SK-N-SH (cell line): ENCODE measurements at regions not wholly inside any gene's neighbourhood (a gene's known extent, or its start where the extent isn't known, plus 50 kb on each side); places are given as distances from the start of the nearest gene placed in this dataset.

ENCODE experiments used
- EP300 ChIP-seq, 2 experiments: IDR thresholded peaks; 2 replicates each; pipeline versions ENCODE4 v1.4.0 to v1.6.1; 2012; ENCODE audit warnings: borderline replicate concordance in 1 of 2, low read depth in 1 of 2, low read length in 1 of 2
- NRF1 ChIP-seq: IDR thresholded peaks from 2 replicates; pipeline ENCODE4 v1.6.1; 2012; ENCODE audit warnings: low read depth, mild to moderate bottlenecking, low read length
- POLR2AphosphoS5 ChIP-seq: IDR thresholded peaks from 2 replicates; pipeline ENCODE4 v1.6.1; 2012; ENCODE audit warnings: low read depth, low read length
- SIN3A ChIP-seq: IDR thresholded peaks from 2 replicates; pipeline ENCODE4 v1.6.1; 2012; ENCODE audit warnings: low read depth, mild to moderate bottlenecking, low read length, moderate library complexity, borderline replicate concordance
- TCF12 ChIP-seq: IDR thresholded peaks from 2 replicates; pipeline ENCODE4 v1.4.0; 2012
- TEAD4 ChIP-seq: IDR thresholded peaks from 2 replicates; pipeline ENCODE4 v1.4.0; 2012; ENCODE audit warnings: mild to moderate bottlenecking, borderline replicate concordance; ENCODE audit not compliant: insufficient read depth
- USF1 ChIP-seq: IDR thresholded peaks from 2 replicates; pipeline ENCODE4 v1.4.0; 2012; ENCODE audit warnings: low read depth, borderline replicate concordance
- USF2 ChIP-seq: fragments of 150-350 bp; IDR thresholded peaks from 2 replicates; pipeline ENCODE4 v1.6.1; 2017; ENCODE audit warnings: antibody characterized with exemption, low read length, low read depth, borderline replicate concordance
- TF ChIP-seq, protein P1 (sequence below): IDR thresholded peaks from 2 replicates; pipeline ENCODE4 v1.6.1; 2012; ENCODE audit warnings: mild to moderate bottlenecking, low read depth, low read length, moderate library complexity
- TF ChIP-seq, protein P2 (sequence below): fragments of 200-600 bp; sonication (generic); IDR thresholded peaks from 2 replicates; pipeline ENCODE4 v1.6.1; 2017; ENCODE audit warnings: antibody characterized with exemption, mild to moderate bottlenecking, moderate library complexity
- TF ChIP-seq, protein P3 (sequence below): IDR thresholded peaks from 2 replicates; pipeline ENCODE4 v1.4.0; 2012; ENCODE audit warnings: low read depth

DNA sequence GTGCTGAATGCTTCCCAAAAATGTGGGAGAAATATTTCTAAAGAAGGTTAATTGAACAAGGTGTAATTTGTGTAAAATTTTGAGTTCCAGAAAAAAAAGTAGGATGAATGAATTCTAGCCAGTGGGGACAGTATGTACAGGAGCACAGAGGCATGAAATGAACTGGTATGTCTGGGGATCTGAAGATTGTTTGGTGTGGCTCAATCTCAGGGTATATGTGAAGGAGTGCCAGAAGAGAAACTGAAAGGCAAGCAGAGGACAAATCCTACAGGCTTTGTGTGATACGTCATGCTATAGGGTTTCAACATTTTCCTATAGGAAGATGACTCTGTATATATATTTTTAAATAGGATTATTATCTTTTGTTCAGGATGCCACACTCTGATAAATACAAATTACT is 126.9 kb downstream of the FAM181B start:
- TF ChIP-seq SIN3A (no peak), TCF12 (no peak), USF1 (no peak), USF2 (no peak), POLR2AphosphoS5 (no peak), EP300 (IDR thresholded peaks at IDR 0.05; ENCODE audit: borderline replicate concordance in 1 of 2, low read depth in 1 of 2, low read length in 1 of 2) (no peak), TEAD4 (no peak), NRF1 (no peak)
- TF ChIP-seq, protein P1, sequence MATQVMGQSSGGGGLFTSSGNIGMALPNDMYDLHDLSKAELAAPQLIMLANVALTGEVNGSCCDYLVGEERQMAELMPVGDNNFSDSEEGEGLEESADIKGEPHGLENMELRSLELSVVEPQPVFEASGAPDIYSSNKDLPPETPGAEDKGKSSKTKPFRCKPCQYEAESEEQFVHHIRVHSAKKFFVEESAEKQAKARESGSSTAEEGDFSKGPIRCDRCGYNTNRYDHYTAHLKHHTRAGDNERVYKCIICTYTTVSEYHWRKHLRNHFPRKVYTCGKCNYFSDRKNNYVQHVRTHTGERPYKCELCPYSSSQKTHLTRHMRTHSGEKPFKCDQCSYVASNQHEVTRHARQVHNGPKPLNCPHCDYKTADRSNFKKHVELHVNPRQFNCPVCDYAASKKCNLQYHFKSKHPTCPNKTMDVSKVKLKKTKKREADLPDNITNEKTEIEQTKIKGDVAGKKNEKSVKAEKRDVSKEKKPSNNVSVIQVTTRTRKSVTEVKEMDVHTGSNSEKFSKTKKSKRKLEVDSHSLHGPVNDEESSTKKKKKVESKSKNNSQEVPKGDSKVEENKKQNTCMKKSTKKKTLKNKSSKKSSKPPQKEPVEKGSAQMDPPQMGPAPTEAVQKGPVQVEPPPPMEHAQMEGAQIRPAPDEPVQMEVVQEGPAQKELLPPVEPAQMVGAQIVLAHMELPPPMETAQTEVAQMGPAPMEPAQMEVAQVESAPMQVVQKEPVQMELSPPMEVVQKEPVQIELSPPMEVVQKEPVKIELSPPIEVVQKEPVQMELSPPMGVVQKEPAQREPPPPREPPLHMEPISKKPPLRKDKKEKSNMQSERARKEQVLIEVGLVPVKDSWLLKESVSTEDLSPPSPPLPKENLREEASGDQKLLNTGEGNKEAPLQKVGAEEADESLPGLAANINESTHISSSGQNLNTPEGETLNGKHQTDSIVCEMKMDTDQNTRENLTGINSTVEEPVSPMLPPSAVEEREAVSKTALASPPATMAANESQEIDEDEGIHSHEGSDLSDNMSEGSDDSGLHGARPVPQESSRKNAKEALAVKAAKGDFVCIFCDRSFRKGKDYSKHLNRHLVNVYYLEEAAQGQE, result no peak
- TF ChIP-seq, protein P2, sequence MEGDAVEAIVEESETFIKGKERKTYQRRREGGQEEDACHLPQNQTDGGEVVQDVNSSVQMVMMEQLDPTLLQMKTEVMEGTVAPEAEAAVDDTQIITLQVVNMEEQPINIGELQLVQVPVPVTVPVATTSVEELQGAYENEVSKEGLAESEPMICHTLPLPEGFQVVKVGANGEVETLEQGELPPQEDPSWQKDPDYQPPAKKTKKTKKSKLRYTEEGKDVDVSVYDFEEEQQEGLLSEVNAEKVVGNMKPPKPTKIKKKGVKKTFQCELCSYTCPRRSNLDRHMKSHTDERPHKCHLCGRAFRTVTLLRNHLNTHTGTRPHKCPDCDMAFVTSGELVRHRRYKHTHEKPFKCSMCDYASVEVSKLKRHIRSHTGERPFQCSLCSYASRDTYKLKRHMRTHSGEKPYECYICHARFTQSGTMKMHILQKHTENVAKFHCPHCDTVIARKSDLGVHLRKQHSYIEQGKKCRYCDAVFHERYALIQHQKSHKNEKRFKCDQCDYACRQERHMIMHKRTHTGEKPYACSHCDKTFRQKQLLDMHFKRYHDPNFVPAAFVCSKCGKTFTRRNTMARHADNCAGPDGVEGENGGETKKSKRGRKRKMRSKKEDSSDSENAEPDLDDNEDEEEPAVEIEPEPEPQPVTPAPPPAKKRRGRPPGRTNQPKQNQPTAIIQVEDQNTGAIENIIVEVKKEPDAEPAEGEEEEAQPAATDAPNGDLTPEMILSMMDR, result no peak
- TF ChIP-seq, protein P3, sequence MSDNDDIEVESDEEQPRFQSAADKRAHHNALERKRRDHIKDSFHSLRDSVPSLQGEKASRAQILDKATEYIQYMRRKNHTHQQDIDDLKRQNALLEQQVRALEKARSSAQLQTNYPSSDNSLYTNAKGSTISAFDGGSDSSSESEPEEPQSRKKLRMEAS, result no peak
